Caco-2 (cell line): ENCODE measurements at regions not wholly inside any gene's neighbourhood (a gene's known extent, or its start where the extent isn't known, plus 50 kb on each side); places are given as distances from the start of the nearest gene placed in this dataset.
A peak's percentile ranks its signal among the peaks of the same experiment; 100 is the strongest.
"Not testable (repeated sequence)": the region's sequence is repeated elsewhere in the genome, so short reads cannot be mapped to it uniquely, and the experiment has no call there.

ENCODE experiments used
- BruUV-seq: library from RNA; stranded (reverse); fragments of 400-500 nt; replicated peaks from 2 replicates; lab custom pipeline; 2021; lab: Mats Ljungman, UMichigan
- CTCF ChIA-PET: fragments of 300-600 bp; sonication (Branson Sonifier 250); formaldehyde crosslinking; loops from one replicate; lab custom pipeline; 2022; ENCODE audit warnings: antibody characterized with exemption; lab: Charles Lee
- POLR2A ChIA-PET: fragments of 300-600 bp; sonication (Branson Sonifier 250); formaldehyde crosslinking; loops from one replicate; lab custom pipeline; 2022; ENCODE audit warnings: antibody characterized with exemption; lab: Charles Lee
- DNase-seq, 2 experiments: peaks; one replicate each; pipeline versions ENCODE4 v3.0.0 to v3.0.0-alpha.2; 2020 to 2022
- H3K27me3 ChIP-seq: replicated peaks from 2 replicates; pipeline ENCODE4 v1.6.0; 2011; ENCODE audit warnings: low read length; ENCODE audit not compliant: control insufficient read depth, insufficient read depth
- H3K36me3 ChIP-seq: 2 replicates; pipeline ENCODE4 v1.5.1; 2011; ENCODE audit warnings: low read length; ENCODE audit not compliant: control insufficient read depth, insufficient read depth
- H3K4me1 ChIP-seq: fragments of 250-450 bp; sonication (Bioruptor Pico); 2 replicates; pipeline ENCODE4 v1.5.1; 2020; ENCODE audit warnings: mild to moderate bottlenecking
- H3K4me3 ChIP-seq: 2 replicates; pipeline ENCODE4 v1.5.1; 2011; ENCODE audit warnings: low read depth, mild to moderate bottlenecking, control low read depth, low read length
- H3K9me3 ChIP-seq: fragments of 250-450 bp; sonication (Bioruptor Pico); 2 replicates; pipeline ENCODE4 v1.5.1; 2020; ENCODE audit warnings: mild to moderate bottlenecking, moderate library complexity
- H3K27ac Mint-ChIP-seq: one replicate; pipeline ENCODE4 v1.8.0; 2022; ENCODE audit warnings: mixed read lengths; ENCODE audit not compliant: unreplicated experiment
- H3K27me3 Mint-ChIP-seq: one replicate; pipeline ENCODE4 v1.8.0; 2022; ENCODE audit warnings: mixed read lengths; ENCODE audit not compliant: insufficient read depth, unreplicated experiment
- H3K36me3 Mint-ChIP-seq: one replicate; pipeline ENCODE4 v1.8.0; 2022; ENCODE audit warnings: mild to moderate bottlenecking, mixed read lengths; ENCODE audit not compliant: insufficient read depth, unreplicated experiment
- H3K4me1 Mint-ChIP-seq: one replicate; pipeline ENCODE4 v1.8.0; 2022; ENCODE audit warnings: low read depth, mixed read lengths; ENCODE audit not compliant: unreplicated experiment
- H3K4me3 Mint-ChIP-seq: one replicate; pipeline ENCODE4 v1.8.0; 2022; ENCODE audit warnings: mild to moderate bottlenecking, moderate library complexity, mixed read lengths; ENCODE audit not compliant: unreplicated experiment
- H3K9me3 Mint-ChIP-seq: one replicate; pipeline ENCODE4 v1.8.0; 2022; ENCODE audit warnings: mixed read lengths; ENCODE audit not compliant: unreplicated experiment
- intact Hi-C: fragments of 100-400 bp; cut with micrococcal nuclease; formaldehyde crosslinking; loops from one replicate; pipeline ENCODE4 v1.10.0; 2022; ENCODE audit not compliant: unreplicated experiment
- TF ChIP-seq, protein P1 (sequence below), 2 experiments: fragments of 200-600 bp in 1 of 2; IDR thresholded peaks; 1 replicate in 1 of 2; 2 replicates in 1 of 2; pipeline versions ENCODE4 v1.5.1 to v1.8.0; 2011 to 2022; ENCODE audit warnings: antibody characterized with exemption in 1 of 2, control low read depth in 1 of 2, inconsistent platforms in 1 of 2, low read depth in 1 of 2, low read length in 1 of 2, mild to moderate bottlenecking in 1 of 2, moderate library complexity in 1 of 2; ENCODE audit not compliant: insufficient read depth in 1 of 2, severe bottlenecking in 1 of 2, unreplicated experiment in 1 of 2

DNA sequence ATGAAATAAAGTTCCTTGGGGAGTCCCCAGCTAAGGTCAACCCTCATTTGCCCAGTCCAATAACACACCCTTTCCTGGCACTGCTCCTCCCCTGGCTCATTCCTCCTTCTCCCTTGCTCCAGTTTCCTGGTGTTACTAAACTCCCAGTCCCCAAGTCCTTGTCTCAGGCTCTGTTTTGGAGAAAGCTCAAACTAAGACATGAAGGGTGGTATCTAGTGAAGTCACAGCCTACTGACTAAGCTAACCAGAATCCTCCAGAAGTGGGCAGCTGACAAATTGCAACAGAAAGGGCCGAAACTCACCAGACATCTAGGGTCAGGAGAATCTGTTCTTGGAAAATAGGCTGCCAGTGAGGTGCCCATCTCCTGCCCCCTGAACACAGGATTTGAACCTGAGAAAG lies 118.7 kb upstream of the NEK6 start:
- no peak for DNase-seq
- H3K4me3 ChIP-seq: no peak overlapping the region
- TF ChIP-seq, protein P1, sequence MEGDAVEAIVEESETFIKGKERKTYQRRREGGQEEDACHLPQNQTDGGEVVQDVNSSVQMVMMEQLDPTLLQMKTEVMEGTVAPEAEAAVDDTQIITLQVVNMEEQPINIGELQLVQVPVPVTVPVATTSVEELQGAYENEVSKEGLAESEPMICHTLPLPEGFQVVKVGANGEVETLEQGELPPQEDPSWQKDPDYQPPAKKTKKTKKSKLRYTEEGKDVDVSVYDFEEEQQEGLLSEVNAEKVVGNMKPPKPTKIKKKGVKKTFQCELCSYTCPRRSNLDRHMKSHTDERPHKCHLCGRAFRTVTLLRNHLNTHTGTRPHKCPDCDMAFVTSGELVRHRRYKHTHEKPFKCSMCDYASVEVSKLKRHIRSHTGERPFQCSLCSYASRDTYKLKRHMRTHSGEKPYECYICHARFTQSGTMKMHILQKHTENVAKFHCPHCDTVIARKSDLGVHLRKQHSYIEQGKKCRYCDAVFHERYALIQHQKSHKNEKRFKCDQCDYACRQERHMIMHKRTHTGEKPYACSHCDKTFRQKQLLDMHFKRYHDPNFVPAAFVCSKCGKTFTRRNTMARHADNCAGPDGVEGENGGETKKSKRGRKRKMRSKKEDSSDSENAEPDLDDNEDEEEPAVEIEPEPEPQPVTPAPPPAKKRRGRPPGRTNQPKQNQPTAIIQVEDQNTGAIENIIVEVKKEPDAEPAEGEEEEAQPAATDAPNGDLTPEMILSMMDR (IDR thresholded peaks at IDR 0.05; ENCODE audit: insufficient read depth in 1 of 2, low read depth in 1 of 2, low read length in 1 of 2, severe bottlenecking in 1 of 2, unreplicated experiment in 1 of 2): no peak
- H3K36me3 ChIP-seq: no peaks in the 10 kb centered on the region
- ChIA-PET POLR2A (no interaction called here), CTCF (interaction anchor here (0.7 kb wide), 1 partner anchor 33 kb away, joined by 4 read pairs; no protein-coding TSS in a partner anchor)
- no peaks in the 10 kb centered on the region for H3K9me3 Mint-ChIP-seq
- H3K9me3 ChIP-seq: no peaks in the 10 kb centered on the region
- no peaks in the 10 kb centered on the region for H3K27me3 Mint-ChIP-seq
- peaks cover 20% of the 10 kb centered on the region for H3K4me1 Mint-ChIP-seq
- no peak overlapping the region for H3K27ac Mint-ChIP-seq
- intact Hi-C loops: no loop called here
- H3K36me3 Mint-ChIP-seq: no peaks in the 10 kb centered on the region
- peaks cover 19% of the 10 kb centered on the region for H3K4me1 ChIP-seq
- no peak overlapping the region for H3K4me3 Mint-ChIP-seq
- no peaks in the 10 kb centered on the region for H3K27me3 ChIP-seq
- BruUV-seq: no TSS peak

DNA sequence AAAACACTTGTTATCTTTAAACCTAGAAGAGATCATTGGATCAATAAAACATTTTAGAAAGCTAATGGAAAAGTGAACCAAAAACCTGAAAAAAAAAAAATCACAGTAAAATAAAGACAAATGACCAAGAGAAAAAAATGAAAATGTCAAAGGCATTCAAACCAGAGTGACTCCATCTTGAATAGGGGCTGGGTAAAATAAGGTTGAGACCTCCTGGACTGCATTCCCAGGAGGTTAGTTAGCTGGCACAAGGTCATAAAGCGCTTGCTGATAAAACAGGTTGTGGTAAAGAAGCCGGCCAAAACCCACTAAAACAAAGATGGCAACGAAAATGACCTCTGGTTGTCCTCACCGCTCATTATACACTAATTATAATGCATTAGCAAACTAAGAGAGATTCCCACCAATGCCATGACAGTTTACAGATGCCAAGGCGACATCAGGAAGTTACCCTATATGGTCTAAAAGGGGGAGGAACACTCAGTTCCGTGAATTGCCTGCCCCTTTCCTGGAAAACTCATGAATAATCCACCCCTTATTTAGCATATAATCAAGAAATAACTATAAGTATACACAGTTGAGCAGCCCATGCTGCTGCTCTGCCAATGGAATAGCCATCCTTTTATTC lies 116.7 kb upstream of the NEK6 start:
- intact Hi-C loops: no loop called here
- Mint-ChIP-seq H3K4me1 (peaks cover 20% of the 10 kb centered on the region), H3K36me3 (no peaks in the 10 kb centered on the region), H3K9me3 (no peaks in the 10 kb centered on the region), H3K27ac (no peak overlapping the region), H3K4me3 (no peak overlapping the region), H3K27me3 (no peaks in the 10 kb centered on the region)
- Histone ChIP-seq H3K4me1 (peaks cover 21% of the 10 kb centered on the region), H3K27me3 (no peaks in the 10 kb centered on the region), H3K36me3 (no peaks in the 10 kb centered on the region), H3K9me3 (no peaks in the 10 kb centered on the region), H3K4me3 (no peak overlapping the region)
- ChIA-PET POLR2A (no interaction called here), CTCF (no interaction called here)
- TF ChIP-seq, protein P1 (IDR thresholded peaks at IDR 0.05; ENCODE audit: insufficient read depth in 1 of 2, low read depth in 1 of 2, low read length in 1 of 2, severe bottlenecking in 1 of 2, unreplicated experiment in 1 of 2): no peak
- DNase-seq: no peak
- no TSS peak for BruUV-seq

DNA sequence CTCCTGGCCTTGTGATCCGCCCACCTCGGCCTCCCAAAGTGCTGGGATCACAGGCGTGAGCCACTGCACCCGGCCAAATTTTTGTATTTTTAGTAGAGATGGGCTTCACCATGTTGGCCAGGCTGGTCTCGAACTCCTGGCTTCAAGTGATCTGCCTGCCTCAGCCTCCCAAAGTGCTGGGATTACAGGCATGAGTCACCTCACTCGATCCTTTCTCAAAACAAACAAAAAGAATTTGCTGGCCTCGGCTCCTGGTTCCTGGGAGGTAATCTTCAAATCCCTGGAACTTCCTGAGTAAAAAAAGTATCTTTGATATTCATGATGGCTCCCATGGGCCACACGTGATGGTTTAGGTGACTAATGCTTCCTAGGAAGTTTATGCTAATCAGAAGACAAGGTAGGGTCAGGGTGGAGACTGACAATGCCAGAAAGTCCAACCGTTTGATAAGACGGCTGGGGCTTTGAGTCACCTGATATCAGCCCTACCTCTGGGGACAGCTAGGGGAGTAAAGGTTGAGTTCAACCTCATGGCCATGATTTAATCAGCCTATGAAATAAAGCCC lies 113.1 kb upstream of the NEK6 start:
- CTCF ChIA-PET, H3K27ac Mint-ChIP-seq, POLR2A ChIA-PET, H3K36me3 Mint-ChIP-seq, H3K4me3 ChIP-seq, H3K27me3 ChIP-seq, H3K9me3 ChIP-seq, BruUV-seq, H3K36me3 ChIP-seq, intact Hi-C loops, H3K4me3 Mint-ChIP-seq, H3K27me3 Mint-ChIP-seq, H3K9me3 Mint-ChIP-seq: not testable (repeated sequence)
- peaks cover 12% of the 10 kb centered on the region for H3K4me1 Mint-ChIP-seq
- DNase-seq: peak in 1 of 2 experiments; percentile 62
- peaks cover 11% of the 10 kb centered on the region; the same call in 1 of the 2 replicates for H3K4me1 ChIP-seq
